ENCODE measurements at regions not wholly inside any gene's neighbourhood (a gene's known extent, or its start where the extent isn't known, plus 50 kb on each side); places are given as distances from the start of the nearest gene placed in this dataset.

- Histone ChIP-seq H3K9me3 (no peaks in the 10 kb centered on the region), H3K27me3 (no peaks in the 10 kb centered on the region), H3K36me3 (peaks cover 0 to 1% (median 0%) of the 10 kb centered on the region in 3 donors), H3K4me3 (no peak overlapping the region), H3K27ac (peak overlapping the region in 1 of 2 donors; percentile 1), H3K4me1 (peaks cover 0 to 34% (median 4%) of the 10 kb centered on the region in 4 donors)
- TF ChIP-seq CTCF (IDR thresholded peaks at IDR 0.05): no peak
- intact Hi-C loops (cut with DNase I; ENCODE audit: low total_unique reads): no loop called here
- no peak for DNase-seq
Observed at GRCh38 chr15:96087180-96087884, 243.2 kb upstream of the NR2F2 start.

GRCh38 chr15:96088650-96089049, 241.8 kb upstream of the NR2F2 start:
- intact Hi-C loops (cut with DNase I; ENCODE audit: low total_unique reads): no loop called here

GRCh38 chr15:96089405-96090058, 241.0 kb upstream of the NR2F2 start:
- Histone ChIP-seq H3K27me3 (no peaks in the 10 kb centered on the region), H3K9me3 (no peaks in the 10 kb centered on the region), H3K27ac (no peak overlapping the region), H3K4me1 (peaks cover 0 to 40% (median 4%) of the 10 kb centered on the region in 4 donors), H3K4me3 (no peak overlapping the region), H3K36me3 (no peaks in the 10 kb centered on the region)
- intact Hi-C loops (cut with DNase I; ENCODE audit: low total_unique reads): no loop called here
- no peak for DNase-seq
- TF ChIP-seq CTCF (IDR thresholded peaks at IDR 0.05): no peak

More at GRCh38 chr15:96088650-96089049, 241.8 kb upstream of the NR2F2 start:
- no peak overlapping the region for H3K27ac ChIP-seq
- H3K27me3 ChIP-seq: no peaks in the 10 kb centered on the region
- DNase-seq: no peak
- no peaks in the 10 kb centered on the region for H3K36me3 ChIP-seq
- H3K4me3 ChIP-seq: no peak overlapping the region
- TF ChIP-seq CTCF (IDR thresholded peaks at IDR 0.05): no peak
- no peaks in the 10 kb centered on the region for H3K9me3 ChIP-seq
- H3K4me1 ChIP-seq: peaks cover 0 to 40% (median 4%) of the 10 kb centered on the region in 4 donors

GRCh38 chr15:96092186-96092585, 238.3 kb upstream of the NR2F2 start:
- Histone ChIP-seq H3K27me3 (no peaks in the 10 kb centered on the region), H3K36me3 (no peaks in the 10 kb centered on the region), H3K27ac (no peak overlapping the region), H3K9me3 (no peaks in the 10 kb centered on the region), H3K4me3 (no peak overlapping the region), H3K4me1 (peaks cover 0 to 37% (median 3%) of the 10 kb centered on the region in 4 donors)
- DNase-seq: no peak
- no peak for TF ChIP-seq CTCF (IDR thresholded peaks at IDR 0.05)
- intact Hi-C loops (cut with DNase I; ENCODE audit: low total_unique reads): no loop called here

GRCh38 chr15:96093063-96093462, 237.4 kb upstream of the NR2F2 start:
- Histone ChIP-seq H3K27me3 (no peaks in the 10 kb centered on the region), H3K36me3 (no peaks in the 10 kb centered on the region), H3K9me3 (no peaks in the 10 kb centered on the region), H3K4me1 (peaks cover 0 to 31% (median 0%) of the 10 kb centered on the region in 4 donors), H3K27ac (no peak overlapping the region), H3K4me3 (no peak overlapping the region)
- DNase-seq: no peak
- TF ChIP-seq CTCF (IDR thresholded peaks at IDR 0.05): no peak
- intact Hi-C loops (cut with DNase I; ENCODE audit: low total_unique reads): no loop called here
